HCT116 (cell line): ENCODE measurements at regions not wholly inside any gene's neighbourhood (a gene's known extent, or its start where the extent isn't known, plus 50 kb on each side); places are given as distances from the start of the nearest gene placed in this dataset.
"Not testable (repeated sequence)": the region's sequence is repeated elsewhere in the genome, so short reads cannot be mapped to it uniquely, and the experiment has no call there.

Experiments
- EZH2 ChIP-seq: fragments of 200-600 bp; sonication (generic); IDR thresholded peaks from 2 replicates; pipeline ENCODE4 v1.6.1; 2017; ENCODE audit warnings: antibody characterized with exemption, mixed run types
- FOSL1 ChIP-seq: IDR thresholded peaks from 2 replicates; pipeline ENCODE4 v1.6.1; 2012; ENCODE audit warnings: low read depth
- POLR2A ChIP-seq: IDR thresholded peaks from 2 replicates; pipeline ENCODE4 v1.7.0; 2011; ENCODE audit warnings: borderline replicate concordance; ENCODE audit not compliant: insufficient read depth, insufficient read length; ENCODE audit errors: extremely low read depth
- POLR2AphosphoS5 ChIP-seq: IDR thresholded peaks from 2 replicates; pipeline ENCODE4 v1.6.1; 2011; ENCODE audit warnings: mild to moderate bottlenecking, low read depth, low read length, moderate library complexity
- RAD21 ChIP-seq: IDR thresholded peaks from 2 replicates; pipeline ENCODE4 v1.6.1; 2012; ENCODE audit warnings: low read depth, mild to moderate bottlenecking
- SRF ChIP-seq: IDR thresholded peaks from 2 replicates; pipeline ENCODE4 v1.6.1; 2012; ENCODE audit warnings: low read depth
- TCF7L2 ChIP-seq: IDR thresholded peaks from 2 replicates; pipeline ENCODE4 v1.7.0; 2011; ENCODE audit warnings: borderline replicate concordance, inconsistent platforms; ENCODE audit not compliant: insufficient read depth, insufficient read length; ENCODE audit errors: extremely low read depth
- YY1 ChIP-seq: IDR thresholded peaks from 2 replicates; pipeline ENCODE4 v1.6.1; 2011; ENCODE audit warnings: low read length, low read depth, moderate library complexity, mild to moderate bottlenecking; ENCODE audit not compliant: insufficient replicate concordance; ENCODE audit errors: extremely low read depth
- ZNF274 ChIP-seq: fragments of 200-500 bp; sonication (Bioruptor generic); IDR thresholded peaks from 2 replicates; pipeline ENCODE4 v1.6.1; 2014; ENCODE audit warnings: mild to moderate bottlenecking, low read depth, low read length, inconsistent platforms
- TF ChIP-seq, protein P1 (sequence below), 3 experiments: fragments of 200-600 bp in 1 of 3; sonication (generic) in 1 of 3; IDR thresholded peaks in 2 of 3; conservative IDR thresholded peaks in 1 of 3; 2 replicates each; pipeline ENCODE4 v1.5.1; 2012 to 2017; ENCODE audit warnings: low read depth in 2 of 3, low read length in 2 of 3, antibody characterized with exemption in 1 of 3, borderline replicate concordance in 1 of 3, control low read depth in 1 of 3, mild to moderate bottlenecking in 1 of 3, mixed read lengths in 1 of 3, mixed run types in 1 of 3, moderate library complexity in 1 of 3; ENCODE audit not compliant: insufficient read depth in 1 of 3
- TF ChIP-seq, protein P2 (sequence below): IDR thresholded peaks from 2 replicates; pipeline ENCODE4 v1.6.1; 2012; ENCODE audit warnings: low read depth
- TF ChIP-seq, protein P3 (sequence below): IDR thresholded peaks from 2 replicates; pipeline ENCODE4 v1.6.1; 2011; ENCODE audit warnings: mild to moderate bottlenecking, low read length, moderate library complexity; ENCODE audit not compliant: insufficient replicate concordance; ENCODE audit errors: extremely low read depth

DNA sequence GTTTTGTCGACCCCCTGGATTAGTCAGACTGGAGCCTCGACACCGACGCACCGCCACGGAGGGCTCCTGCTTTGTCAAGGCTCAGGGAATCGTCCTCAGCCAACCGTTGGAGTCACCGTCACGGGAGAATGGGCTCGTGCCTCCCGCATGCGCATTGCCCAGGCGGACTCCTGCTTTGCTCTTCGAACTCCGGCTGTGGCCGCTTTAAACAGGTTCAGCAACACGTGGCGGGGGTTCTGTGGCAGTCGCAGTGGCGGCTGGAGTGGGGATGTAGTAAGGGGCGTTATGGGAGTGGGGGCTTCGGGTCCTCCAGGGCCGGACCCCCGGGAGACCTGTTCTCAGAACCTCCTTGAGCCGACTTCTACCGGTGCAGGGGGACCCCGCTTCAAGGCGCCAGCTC is 554.7 kb upstream of the ZNF337 start:
- TF ChIP-seq, protein P1, sequence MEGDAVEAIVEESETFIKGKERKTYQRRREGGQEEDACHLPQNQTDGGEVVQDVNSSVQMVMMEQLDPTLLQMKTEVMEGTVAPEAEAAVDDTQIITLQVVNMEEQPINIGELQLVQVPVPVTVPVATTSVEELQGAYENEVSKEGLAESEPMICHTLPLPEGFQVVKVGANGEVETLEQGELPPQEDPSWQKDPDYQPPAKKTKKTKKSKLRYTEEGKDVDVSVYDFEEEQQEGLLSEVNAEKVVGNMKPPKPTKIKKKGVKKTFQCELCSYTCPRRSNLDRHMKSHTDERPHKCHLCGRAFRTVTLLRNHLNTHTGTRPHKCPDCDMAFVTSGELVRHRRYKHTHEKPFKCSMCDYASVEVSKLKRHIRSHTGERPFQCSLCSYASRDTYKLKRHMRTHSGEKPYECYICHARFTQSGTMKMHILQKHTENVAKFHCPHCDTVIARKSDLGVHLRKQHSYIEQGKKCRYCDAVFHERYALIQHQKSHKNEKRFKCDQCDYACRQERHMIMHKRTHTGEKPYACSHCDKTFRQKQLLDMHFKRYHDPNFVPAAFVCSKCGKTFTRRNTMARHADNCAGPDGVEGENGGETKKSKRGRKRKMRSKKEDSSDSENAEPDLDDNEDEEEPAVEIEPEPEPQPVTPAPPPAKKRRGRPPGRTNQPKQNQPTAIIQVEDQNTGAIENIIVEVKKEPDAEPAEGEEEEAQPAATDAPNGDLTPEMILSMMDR (IDR thresholded peaks at IDR 0.05 in 2 of 3, conservative IDR thresholded peaks at IDR 0.05 in 1 of 3; ENCODE audit: borderline replicate concordance in 1 of 3, insufficient read depth in 1 of 3, low read depth in 2 of 3, low read length in 2 of 3): not testable (repeated sequence)
- TF ChIP-seq POLR2AphosphoS5, EZH2, FOSL1, POLR2A, RAD21, SRF, TCF7L2, ZNF274, YY1: not testable (repeated sequence)
- TF ChIP-seq, protein P2, sequence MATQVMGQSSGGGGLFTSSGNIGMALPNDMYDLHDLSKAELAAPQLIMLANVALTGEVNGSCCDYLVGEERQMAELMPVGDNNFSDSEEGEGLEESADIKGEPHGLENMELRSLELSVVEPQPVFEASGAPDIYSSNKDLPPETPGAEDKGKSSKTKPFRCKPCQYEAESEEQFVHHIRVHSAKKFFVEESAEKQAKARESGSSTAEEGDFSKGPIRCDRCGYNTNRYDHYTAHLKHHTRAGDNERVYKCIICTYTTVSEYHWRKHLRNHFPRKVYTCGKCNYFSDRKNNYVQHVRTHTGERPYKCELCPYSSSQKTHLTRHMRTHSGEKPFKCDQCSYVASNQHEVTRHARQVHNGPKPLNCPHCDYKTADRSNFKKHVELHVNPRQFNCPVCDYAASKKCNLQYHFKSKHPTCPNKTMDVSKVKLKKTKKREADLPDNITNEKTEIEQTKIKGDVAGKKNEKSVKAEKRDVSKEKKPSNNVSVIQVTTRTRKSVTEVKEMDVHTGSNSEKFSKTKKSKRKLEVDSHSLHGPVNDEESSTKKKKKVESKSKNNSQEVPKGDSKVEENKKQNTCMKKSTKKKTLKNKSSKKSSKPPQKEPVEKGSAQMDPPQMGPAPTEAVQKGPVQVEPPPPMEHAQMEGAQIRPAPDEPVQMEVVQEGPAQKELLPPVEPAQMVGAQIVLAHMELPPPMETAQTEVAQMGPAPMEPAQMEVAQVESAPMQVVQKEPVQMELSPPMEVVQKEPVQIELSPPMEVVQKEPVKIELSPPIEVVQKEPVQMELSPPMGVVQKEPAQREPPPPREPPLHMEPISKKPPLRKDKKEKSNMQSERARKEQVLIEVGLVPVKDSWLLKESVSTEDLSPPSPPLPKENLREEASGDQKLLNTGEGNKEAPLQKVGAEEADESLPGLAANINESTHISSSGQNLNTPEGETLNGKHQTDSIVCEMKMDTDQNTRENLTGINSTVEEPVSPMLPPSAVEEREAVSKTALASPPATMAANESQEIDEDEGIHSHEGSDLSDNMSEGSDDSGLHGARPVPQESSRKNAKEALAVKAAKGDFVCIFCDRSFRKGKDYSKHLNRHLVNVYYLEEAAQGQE: not testable (repeated sequence)
- TF ChIP-seq, protein P3, sequence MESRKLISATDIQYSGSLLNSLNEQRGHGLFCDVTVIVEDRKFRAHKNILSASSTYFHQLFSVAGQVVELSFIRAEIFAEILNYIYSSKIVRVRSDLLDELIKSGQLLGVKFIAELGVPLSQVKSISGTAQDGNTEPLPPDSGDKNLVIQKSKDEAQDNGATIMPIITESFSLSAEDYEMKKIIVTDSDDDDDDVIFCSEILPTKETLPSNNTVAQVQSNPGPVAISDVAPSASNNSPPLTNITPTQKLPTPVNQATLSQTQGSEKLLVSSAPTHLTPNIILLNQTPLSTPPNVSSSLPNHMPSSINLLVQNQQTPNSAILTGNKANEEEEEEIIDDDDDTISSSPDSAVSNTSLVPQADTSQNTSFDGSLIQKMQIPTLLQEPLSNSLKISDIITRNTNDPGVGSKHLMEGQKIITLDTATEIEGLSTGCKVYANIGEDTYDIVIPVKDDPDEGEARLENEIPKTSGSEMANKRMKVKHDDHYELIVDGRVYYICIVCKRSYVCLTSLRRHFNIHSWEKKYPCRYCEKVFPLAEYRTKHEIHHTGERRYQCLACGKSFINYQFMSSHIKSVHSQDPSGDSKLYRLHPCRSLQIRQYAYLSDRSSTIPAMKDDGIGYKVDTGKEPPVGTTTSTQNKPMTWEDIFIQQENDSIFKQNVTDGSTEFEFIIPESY: not testable (repeated sequence)
